Osteocyte (in vitro differentiated cells): ENCODE measurements at regions not wholly inside any gene's neighbourhood (a gene's known extent, or its start where the extent isn't known, plus 50 kb on each side); places are given as distances from the start of the nearest gene placed in this dataset.

Source experiments
- DNase-seq: peaks from one replicate; pipeline ENCODE4 v3.0.0; 2021; ENCODE audit warnings: mixed read lengths; ENCODE audit not compliant: unreplicated experiment; ENCODE audit errors: extremely low spot score
- H3K27ac Mint-ChIP-seq: one replicate; pipeline ENCODE4 v1.8.0; 2021; ENCODE audit warnings: mild to moderate bottlenecking, mixed read lengths; ENCODE audit not compliant: unreplicated experiment
- H3K27me3 Mint-ChIP-seq: one replicate; pipeline ENCODE4 v1.8.0; 2021; ENCODE audit warnings: mixed read lengths; ENCODE audit not compliant: unreplicated experiment
- H3K36me3 Mint-ChIP-seq: one replicate; pipeline ENCODE4 v1.8.0; 2021; ENCODE audit warnings: mixed read lengths; ENCODE audit not compliant: unreplicated experiment
- H3K4me1 Mint-ChIP-seq: one replicate; pipeline ENCODE4 v1.8.0; 2021; ENCODE audit warnings: mixed read lengths; ENCODE audit not compliant: unreplicated experiment
- H3K4me3 Mint-ChIP-seq: one replicate; pipeline ENCODE4 v1.8.0; 2021; ENCODE audit warnings: mild to moderate bottlenecking, moderate library complexity, mixed read lengths; ENCODE audit not compliant: unreplicated experiment
- H3K9me3 Mint-ChIP-seq: one replicate; pipeline ENCODE4 v1.8.0; 2021; ENCODE audit warnings: mixed read lengths; ENCODE audit not compliant: unreplicated experiment
- TF ChIP-seq, protein P1 (sequence below): fragments of 200-600 bp; sonication (generic); IDR thresholded peaks from 2 replicates; pipeline ENCODE4 v1.5.0; 2021; ENCODE audit warnings: antibody characterized with exemption, mild to moderate bottlenecking, moderate library complexity

DNA sequence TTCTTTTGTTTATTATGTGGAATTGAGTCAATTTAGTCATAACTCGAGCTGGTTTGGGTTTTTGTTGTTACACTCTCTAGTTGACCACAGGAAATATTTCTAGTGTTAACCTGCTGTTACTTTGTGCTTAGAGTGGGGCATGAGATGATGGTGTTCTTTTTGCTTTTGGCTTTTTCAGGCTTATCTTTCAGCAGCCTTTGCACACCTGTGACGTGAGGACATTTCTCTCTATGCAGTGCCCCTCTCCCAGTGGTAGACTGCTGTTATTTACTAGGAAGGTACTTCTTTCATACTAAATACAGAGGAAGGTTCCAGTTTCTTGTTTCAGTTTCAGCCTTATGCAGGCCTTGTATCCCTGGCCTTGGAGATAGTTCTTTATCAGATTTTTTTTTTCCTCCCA is 766.8 kb upstream of the MAN1A1 start:
- no peak overlapping the region for H3K4me3 Mint-ChIP-seq
- no peaks in the 10 kb centered on the region for H3K36me3 Mint-ChIP-seq
- peaks cover 4% of the 10 kb centered on the region for H3K9me3 Mint-ChIP-seq
- TF ChIP-seq, protein P1, sequence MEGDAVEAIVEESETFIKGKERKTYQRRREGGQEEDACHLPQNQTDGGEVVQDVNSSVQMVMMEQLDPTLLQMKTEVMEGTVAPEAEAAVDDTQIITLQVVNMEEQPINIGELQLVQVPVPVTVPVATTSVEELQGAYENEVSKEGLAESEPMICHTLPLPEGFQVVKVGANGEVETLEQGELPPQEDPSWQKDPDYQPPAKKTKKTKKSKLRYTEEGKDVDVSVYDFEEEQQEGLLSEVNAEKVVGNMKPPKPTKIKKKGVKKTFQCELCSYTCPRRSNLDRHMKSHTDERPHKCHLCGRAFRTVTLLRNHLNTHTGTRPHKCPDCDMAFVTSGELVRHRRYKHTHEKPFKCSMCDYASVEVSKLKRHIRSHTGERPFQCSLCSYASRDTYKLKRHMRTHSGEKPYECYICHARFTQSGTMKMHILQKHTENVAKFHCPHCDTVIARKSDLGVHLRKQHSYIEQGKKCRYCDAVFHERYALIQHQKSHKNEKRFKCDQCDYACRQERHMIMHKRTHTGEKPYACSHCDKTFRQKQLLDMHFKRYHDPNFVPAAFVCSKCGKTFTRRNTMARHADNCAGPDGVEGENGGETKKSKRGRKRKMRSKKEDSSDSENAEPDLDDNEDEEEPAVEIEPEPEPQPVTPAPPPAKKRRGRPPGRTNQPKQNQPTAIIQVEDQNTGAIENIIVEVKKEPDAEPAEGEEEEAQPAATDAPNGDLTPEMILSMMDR = no peak
- no peak for DNase-seq
- no peak overlapping the region for H3K27ac Mint-ChIP-seq
- H3K27me3 Mint-ChIP-seq = no peaks in the 10 kb centered on the region
- no peaks in the 10 kb centered on the region for H3K4me1 Mint-ChIP-seq

DNA sequence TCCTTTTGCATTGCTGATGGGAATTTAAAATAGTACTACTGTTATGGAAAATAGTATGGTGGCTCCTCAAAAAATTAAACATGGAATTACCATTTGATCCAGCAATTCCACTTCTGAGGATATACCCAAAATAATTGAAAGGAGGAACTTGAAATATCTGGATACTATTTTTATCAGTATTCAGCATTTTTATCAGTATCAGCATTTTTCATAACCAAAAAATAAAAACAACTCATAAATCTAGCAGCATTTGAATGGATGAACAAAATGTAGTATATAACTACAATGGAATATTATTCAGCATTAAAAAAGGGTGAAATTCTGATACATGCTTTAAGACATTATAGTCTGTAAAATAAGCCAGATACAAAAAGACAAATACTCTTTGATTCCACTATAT is 763.4 kb upstream of the MAN1A1 start:
- Mint-ChIP-seq H3K9me3 (peaks cover 4% of the 10 kb centered on the region), H3K4me1 (no peaks in the 10 kb centered on the region), H3K27ac (no peak overlapping the region), H3K4me3 (no peak overlapping the region), H3K36me3 (no peaks in the 10 kb centered on the region), H3K27me3 (no peaks in the 10 kb centered on the region)
- DNase-seq = no peak
- TF ChIP-seq, protein P1 = no peak

DNA sequence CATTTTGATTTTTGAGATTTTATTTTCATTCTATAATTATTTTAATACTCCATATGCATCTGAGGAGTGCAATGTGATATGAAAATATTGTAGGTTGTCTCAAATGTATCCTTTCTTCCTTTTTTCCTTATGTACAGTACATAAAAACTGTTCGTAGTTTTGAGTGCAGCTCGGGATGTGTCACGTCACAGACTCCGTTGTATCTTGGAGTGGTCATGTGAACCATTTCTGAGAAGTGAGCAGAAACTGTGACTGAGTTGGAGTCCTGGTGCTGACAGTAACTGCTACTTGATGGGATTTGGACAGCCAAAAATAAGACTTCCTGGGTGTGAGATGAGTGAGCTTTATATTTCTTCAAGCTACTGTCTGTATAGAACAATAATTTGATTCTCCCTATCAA is 761.4 kb upstream of the MAN1A1 start:
- DNase-seq = no peak
- TF ChIP-seq, protein P1 = no peak
- Mint-ChIP-seq H3K27ac (no peak overlapping the region), H3K4me1 (no peaks in the 10 kb centered on the region), H3K9me3 (peaks cover 4% of the 10 kb centered on the region), H3K27me3 (no peaks in the 10 kb centered on the region), H3K36me3 (no peaks in the 10 kb centered on the region), H3K4me3 (no peak overlapping the region)

DNA sequence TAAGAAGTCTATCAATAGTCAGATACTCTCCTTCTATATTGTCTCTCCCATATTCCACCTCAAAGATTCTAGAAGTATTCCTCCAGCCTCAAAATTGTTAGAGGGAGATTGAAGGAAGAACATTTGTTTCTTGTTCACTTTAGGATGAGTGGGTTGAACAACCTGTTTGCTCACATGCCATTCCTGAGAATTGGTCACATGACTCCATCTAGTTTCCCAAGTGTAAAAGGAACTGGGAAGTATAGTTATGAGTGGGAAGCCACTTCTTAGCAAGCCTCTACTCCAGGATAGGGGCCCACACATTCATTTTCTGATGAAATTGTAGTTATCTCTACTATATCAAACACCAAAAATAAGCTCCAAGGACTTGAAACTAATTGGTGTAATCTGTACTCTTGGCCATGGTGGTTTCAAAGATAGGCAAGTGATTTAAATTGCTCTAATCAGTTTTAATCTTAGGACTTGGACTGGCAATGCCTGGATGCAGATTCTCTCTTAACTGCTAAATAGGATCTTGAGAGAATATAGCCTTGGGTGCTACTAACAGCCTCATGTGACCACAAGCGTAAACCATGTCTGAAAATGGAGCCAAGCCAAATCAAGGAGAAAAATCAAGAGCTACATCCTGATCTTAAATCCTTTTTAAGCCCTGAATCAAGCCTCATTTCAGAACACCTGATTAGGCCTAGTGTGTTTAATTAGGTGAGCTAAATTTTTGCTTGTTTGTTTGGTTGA is 758.7 kb upstream of the MAN1A1 start:
- no peak for DNase-seq
- TF ChIP-seq, protein P1 = no peak
- Mint-ChIP-seq H3K27me3 (no peaks in the 10 kb centered on the region), H3K9me3 (peaks cover 4% of the 10 kb centered on the region), H3K4me3 (no peak overlapping the region), H3K4me1 (no peaks in the 10 kb centered on the region), H3K36me3 (no peaks in the 10 kb centered on the region), H3K27ac (no peak overlapping the region)

DNA sequence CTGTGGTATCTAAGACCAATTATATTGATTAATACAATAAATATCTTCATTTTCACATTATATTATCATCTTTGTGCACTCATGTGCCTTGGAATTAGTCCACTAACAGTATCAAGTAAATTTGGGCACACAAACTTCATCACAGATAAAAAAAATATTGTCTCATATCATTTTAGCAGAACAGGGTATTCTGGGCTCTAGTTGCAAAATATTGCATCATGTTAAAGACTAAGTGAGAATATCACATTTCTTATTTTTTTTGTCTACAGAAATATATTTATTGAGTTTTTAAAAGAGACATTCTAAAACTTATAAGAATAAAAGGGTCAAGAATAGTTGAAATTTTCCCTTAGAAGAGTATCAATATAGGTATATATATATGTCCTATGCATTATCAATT is 754.1 kb upstream of the MAN1A1 start:
- no peak overlapping the region for H3K4me3 Mint-ChIP-seq
- no peaks in the 10 kb centered on the region for H3K36me3 Mint-ChIP-seq
- H3K27ac Mint-ChIP-seq = no peak overlapping the region
- TF ChIP-seq, protein P1 = no peak
- no peaks in the 10 kb centered on the region for H3K27me3 Mint-ChIP-seq
- no peaks in the 10 kb centered on the region for H3K4me1 Mint-ChIP-seq
- H3K9me3 Mint-ChIP-seq = no peaks in the 10 kb centered on the region
- DNase-seq = no peak
